Mammary epithelial cell (primary cell): ENCODE measurements at regions not wholly inside any gene's neighbourhood (a gene's known extent, or its start where the extent isn't known, plus 50 kb on each side); places are given as distances from the start of the nearest gene placed in this dataset.

Experiments
- CTCF ChIP-seq, 2 donors: IDR thresholded peaks in 1 of 2; conservative IDR thresholded peaks in 1 of 2; 2 replicates each; pipeline ENCODE4 v1.5.1; 2011 to 2012; ENCODE audit warnings: inconsistent platforms in 2 of 2, low read length in 2 of 2, mild to moderate bottlenecking in 2 of 2, control low read depth in 1 of 2, low read depth in 1 of 2; ENCODE audit not compliant: insufficient read depth in 1 of 2; ENCODE audit errors: extremely low read depth in 1 of 2
- EZH2 ChIP-seq: IDR thresholded peaks from 2 replicates; pipeline ENCODE4 v1.6.1; 2012; ENCODE audit warnings: low read length, inconsistent platforms, borderline replicate concordance

GRCh38 chr2:65896446-65896845 is 464.0 kb upstream of the SPRED2 start:
- no peak for TF ChIP-seq CTCF (conservative IDR thresholded peaks at IDR 0.05 in 1 of 2, IDR thresholded peaks at IDR 0.05 in 1 of 2; ENCODE audit: extremely low read depth in 1 of 2, insufficient read depth in 1 of 2, low read depth in 1 of 2, low read length in 2 of 2)
- TF ChIP-seq EZH2 = no peak
